IPS-NIHi11 (cell line): ENCODE measurements at regions not wholly inside any gene's neighbourhood (a gene's known extent, or its start where the extent isn't known, plus 50 kb on each side); places are given as distances from the start of the nearest gene placed in this dataset.
"Not testable (repeated sequence)": the region's sequence is repeated elsewhere in the genome, so short reads cannot be mapped to it uniquely, and the experiment has no call there.

Experiments used
- DNase-seq: peaks from one replicate; pipeline ENCODE4 v3.0.0; 2012; ENCODE audit warnings: mixed read lengths, low spot score

DNA sequence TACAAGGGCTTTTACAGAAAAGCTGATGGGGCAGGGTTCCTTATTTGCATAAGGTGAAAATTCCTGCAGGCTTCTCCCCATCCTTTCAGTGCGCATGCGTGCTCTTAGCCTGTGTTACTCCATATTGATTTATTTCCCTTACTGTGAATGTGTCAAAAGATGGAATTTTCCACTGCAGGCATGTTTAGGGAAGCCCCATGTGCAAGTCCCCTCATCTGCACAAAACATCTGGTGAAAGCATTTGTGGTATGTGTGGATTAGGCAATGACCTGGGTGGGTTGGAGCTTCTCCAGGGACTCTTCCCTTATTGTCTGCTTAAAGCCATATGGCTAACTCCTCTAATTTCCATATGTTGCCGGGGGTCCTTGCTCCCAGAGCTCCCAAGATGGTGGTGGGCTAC lies 912.7 kb upstream of the LRFN5 start:
- no peak for DNase-seq

DNA sequence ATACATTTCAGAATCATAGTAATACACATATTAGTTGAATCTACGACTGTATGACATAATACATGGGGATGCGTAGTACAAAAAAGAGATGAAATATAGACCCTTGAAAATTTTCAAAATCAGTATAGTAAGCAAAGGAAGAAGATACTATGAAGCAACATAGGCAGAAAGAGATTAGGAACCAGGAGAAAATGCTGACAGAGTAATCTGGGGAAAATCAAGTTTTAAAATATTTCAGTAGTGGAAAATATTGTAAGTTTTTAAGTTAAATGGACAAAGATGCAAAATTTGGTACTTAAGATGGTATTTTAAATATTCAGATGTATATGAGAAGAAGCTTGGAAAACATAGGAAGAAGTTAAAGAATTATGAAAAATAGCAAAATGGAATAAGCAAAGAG lies 915.6 kb upstream of the LRFN5 start:
- no peak for DNase-seq

DNA sequence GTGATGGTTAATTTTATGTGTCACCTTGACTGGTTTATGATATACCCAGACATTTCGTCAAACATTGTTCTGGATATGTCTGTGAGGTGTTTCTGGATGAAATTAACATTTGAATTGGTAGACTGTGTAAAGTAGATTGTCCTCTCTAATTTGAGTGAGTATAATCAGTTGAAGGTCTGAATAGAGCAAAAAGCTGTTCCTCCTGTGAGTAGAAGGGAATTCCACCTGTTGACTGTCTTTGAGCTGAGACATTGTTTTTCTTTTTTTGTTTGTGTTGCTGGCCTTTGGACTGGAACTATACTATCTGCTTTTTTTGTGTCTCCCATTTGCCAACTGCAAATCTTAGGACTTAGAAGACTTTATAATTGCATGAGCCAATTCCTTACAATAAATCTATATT lies 920.9 kb upstream of the LRFN5 start:
- DNase-seq = no peak

DNA sequence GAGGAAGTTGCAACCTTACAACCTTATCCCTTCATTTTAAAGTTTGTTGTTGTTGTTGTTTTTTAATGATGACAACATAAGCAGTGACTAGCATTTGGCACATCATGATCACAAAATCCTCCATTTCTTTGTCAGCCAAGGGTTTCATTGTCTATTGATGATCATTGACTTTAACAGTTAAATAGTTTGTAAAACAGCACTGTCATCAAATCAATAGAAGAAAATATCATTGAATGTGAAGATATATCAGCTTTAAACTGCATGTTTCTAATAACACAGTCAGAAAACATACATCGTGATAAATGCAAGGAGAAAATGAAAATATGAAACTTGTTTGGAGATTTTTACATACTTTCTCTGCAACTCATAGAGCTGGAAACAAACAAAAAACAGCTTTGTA lies 922.3 kb upstream of the LRFN5 start:
- no peak for DNase-seq

DNA sequence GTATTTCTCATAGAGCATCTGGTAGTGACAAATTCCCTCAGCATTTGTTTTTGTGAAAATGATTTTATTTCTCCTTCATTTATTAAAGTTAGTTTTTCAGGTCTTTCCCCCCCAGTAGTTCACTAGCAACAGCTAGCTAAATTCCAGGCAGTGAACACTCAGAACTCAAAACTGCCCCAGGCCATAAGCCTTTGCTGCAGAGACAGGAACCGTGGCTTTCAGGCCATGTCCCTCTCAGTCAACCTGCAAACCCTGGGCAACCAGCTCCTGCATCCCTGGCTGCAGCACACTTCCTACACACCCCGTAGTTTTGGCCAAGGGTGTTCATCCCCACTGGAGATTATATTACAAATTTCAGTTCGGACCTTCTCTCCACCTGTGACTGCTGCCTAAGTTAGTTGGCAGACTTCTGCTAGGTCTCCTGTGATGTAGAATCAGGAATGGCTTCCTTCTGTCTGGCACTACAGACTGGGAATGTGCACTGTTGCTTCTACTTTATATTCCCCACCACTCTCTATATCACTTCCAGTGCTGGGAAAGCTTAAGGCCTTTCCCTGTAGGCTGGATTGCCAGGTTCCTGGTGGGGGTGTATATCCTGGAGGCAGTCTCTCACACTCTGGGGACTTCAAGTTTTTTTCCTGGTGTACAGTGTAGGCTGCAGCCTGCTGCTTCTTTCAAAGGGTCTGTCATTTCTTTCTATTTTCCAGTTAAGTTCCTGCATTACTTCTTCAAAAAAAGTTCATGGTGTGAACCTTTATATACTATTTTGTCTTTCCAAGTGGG lies 924.4 kb upstream of the LRFN5 start:
- DNase-seq = no peak

DNA sequence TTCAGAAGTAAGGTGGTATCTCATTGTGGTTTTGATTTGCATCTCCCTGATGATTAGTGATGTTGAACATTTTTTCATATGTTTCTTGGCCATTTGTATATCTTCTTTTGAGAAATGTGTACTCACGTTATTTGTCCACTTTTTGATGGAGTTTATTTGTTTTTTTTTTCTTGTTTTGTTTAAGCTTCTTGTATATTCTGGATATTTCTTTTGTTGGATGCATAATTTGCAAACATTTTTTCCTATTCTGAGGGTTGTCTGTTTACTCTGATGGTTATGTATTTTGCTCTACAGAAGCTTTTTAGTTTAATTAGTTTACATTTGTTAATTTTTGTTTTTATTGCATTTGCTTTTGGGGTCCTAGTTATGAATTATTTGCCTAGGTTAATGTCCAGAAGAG lies 927.4 kb upstream of the LRFN5 start:
- DNase-seq = no peak

DNA sequence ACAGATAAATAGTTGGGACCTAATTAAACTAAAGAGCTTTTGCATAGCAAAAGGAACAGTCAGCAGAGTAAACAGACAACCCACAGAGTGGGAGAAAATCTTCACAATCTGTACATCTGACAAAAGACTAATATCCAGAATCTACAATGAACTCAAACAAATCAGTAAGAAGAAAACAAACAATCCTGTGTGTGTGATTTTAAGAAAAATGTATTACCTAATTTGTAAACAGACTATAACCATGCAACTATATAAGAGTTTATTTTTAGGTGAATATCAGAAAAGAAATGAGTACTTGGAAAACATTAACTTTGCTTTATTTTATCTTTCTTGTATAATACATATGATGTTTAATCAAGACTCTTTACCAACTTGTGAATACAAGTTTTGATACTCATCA lies 929.5 kb upstream of the LRFN5 start:
- not testable (repeated sequence) for DNase-seq

DNA sequence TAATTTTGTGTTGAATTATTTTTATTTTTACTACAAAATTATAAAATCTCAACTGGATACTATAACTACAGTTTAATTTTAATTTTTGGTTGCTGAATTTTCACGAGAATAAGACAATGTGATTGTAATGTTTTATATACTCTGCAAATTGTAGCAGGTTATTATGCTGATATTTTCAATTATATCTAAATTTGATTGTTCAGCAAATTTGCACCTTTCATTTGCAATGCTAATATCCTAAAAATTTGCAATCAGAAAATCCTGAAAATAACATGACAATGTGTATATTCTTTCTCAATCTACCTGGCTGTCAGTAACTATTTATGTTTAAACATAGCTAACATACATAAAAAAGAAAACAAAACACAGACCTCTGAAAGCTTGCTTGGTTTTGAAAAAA lies 932.2 kb upstream of the LRFN5 start:
- DNase-seq = no peak

DNA sequence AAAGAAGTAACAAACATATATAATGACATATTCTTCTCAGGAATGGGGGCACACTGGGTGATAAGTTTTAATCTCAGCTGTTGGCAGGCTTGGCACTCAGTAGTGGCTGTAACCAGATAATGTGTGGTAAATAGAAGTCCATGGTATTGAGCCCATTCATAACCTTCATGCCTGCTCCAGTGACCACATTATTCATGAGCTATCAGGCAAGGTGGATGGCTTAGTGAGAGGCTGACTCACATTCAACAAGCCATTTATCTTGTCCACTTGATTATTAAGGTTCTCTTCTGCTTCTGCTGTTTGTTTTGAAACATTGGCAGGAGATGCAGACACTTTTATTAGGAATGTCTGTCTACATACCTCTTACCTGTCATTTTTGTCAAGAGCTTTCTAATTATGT lies 950.4 kb upstream of the LRFN5 start:
- no peak for DNase-seq

DNA sequence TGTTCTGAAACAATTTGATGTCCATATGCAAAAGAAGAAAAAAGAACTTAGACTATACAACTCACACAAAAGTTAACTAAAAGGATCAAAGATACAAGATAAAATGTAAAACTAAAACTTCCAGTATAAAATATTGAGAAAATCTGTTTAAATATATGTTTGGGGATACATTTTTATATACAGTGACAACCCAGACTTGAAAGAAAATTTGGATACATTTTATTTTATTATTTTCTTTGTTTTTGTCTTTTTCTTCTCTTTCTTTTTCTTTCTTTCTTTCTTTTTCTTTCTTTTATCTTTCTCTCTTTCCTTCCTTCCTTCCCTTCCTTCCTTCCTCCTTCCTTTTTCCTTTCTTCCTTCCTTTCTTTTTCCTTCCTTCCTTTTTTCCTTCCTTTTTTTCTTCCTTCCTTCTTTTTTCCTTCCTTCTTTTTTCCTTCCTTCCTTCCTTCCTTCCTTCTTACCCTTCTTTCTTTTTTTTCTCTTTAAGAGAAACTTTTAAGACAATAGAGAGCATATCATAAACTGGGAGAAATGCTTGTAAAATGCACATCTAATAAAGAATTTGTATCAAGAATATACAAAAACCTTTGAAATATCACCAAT lies 954.5 kb upstream of the LRFN5 start:
- DNase-seq = no peak

DNA sequence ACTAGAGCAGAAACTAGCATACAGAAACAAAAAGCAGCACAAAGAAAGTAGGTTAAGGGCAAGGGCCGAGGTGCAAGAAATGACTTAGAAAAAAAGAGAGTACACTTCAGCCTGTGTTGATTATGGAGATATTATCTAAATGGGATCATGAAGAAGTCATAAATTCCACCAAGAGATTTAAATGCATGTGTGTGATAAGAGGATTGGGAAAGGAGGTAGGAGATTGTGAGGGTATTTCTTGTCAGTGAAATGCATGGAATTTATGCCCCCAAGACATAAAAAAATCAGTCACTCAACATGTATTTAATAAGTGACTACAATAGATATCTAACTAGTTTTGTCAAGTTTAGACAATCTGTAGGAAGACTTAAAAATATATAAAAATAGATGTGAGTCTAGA lies 976.2 kb upstream of the LRFN5 start:
- DNase-seq = no peak

DNA sequence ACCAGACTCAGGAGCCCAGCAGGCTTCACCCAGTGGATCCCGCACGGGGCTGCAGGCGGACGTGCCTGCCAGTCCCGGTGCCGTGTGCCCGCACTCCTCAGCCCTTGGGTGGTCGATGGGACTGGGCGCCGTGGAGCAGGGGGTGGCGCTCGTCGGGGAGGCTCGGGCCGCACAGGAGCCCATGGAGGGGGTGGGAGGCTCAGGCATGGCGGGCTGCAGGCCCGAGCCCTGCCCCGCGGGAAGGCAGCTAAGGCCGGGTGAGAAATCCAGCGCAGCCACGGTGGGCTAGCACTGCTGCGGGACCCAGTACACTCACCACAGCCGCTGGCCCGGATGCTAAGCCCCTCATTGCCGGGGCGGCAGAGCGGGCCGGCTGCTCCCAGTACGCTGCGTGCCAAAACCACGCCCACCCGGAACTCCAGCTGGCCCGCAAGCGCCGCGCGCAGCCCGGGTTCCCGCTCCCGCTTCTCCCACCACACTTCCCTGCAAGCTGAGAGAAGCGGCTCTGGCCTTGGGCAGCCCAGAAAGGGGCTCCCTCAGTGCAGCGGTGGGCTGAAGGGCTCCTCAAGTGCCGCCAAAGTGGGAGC lies 977.0 kb upstream of the LRFN5 start:
- DNase-seq = peak; percentile 54

DNA sequence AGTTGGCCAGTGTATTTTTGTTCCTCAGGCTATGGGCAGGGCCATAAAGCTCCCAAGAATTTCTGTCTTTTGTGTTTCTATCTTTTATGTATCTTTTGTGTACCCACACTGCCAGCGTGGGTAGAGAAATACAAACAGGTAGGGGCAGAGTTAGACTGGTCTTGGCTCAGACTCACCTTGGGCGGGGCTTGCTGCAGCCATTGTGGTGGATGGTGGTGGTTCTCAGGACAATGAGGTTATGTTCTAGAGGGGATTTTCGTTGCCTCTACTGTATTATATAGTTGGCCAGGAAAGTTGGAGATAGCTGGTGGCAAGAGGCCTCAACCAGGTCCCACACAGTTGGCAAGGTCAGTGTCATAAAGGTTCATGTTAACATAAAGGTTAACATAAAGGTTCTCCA lies 977.5 kb upstream of the LRFN5 start:
- DNase-seq = no peak

DNA sequence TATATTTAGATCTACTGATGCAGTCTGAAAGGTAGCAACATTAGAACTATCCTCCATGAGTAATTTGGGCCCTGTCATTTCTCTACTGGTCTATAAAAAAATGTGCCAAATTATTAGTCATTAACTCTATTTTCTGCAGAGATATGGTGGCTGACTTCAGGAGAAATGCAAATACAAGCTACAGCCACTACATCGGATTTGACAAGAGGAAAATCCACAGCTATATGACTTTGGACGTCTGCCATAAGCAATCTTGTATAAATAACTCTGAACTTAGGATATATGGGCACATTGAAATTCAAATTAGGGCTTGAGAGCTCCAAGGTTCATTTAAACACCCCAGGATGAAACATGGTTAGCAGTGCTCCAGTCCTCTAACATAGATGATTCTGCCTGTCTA lies 983.0 kb upstream of the LRFN5 start:
- DNase-seq = no peak

DNA sequence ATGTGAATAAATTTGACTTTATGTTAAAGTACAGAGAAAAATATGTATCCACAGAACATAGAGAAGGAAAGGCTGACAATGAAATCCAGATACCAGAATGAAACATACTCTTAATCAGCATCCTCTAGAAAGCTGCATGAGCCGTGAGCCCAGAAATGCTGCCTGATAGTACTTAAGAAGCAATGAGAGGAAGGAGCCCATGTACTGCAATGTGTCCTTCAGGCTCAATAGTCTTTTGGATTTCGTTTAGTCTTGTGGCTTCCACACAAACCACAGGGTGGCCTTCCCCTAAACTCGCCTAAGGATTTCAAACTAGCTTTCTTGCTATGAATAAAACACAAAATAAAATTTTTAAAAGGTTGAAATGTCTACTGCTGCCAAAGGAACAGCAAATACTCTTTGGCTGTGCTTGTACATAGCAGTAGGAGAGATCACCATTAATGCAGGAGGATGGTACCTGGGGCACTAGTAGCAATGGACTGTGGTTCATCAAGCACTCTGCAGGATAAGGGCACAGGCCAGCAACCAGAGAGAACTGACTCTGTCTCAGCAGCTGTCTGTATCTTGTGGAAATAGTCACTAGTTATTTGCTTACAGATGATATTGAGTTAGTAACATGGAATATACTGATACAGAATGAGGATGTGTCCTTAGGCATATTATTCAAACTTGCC lies 988.3 kb upstream of the LRFN5 start:
- DNase-seq = peak; percentile 6

DNA sequence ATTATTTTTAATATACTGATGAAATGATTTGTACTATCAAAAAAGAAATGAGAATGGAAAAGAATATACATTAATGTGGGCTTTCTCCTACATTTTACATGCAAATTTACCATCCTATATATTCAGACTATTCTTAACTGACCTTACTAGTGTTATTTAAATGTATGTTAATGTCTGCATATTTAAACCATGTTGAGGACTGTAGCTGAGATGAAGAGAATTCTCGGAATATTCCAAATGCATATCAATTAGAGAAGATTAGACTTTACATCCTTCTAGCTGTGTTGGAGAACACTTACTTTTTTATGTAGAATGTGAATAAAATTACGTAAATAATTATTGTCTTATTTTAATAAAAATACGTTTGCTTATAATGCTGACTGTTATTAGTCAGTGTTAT lies 990.1 kb upstream of the LRFN5 start:
- DNase-seq = no peak

DNA sequence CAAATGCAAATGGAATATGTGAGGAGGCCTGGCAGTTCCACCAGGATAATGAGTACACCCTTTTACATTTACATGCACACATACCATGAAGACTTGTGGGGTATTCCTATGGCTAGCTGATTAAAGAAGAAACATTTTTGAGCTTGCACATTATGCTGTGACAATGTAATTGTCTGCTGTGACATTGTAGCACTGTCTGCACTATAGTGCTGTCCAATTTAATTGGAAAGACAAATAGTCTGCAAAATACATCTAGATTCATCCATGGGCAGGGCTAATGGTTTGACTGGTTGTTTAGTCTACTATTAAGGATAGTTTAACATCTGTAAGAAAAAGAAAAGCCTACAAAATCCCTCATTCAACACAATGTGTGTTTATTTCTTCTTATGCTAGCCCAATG lies 1005.6 kb upstream of the LRFN5 start:
- no peak for DNase-seq

DNA sequence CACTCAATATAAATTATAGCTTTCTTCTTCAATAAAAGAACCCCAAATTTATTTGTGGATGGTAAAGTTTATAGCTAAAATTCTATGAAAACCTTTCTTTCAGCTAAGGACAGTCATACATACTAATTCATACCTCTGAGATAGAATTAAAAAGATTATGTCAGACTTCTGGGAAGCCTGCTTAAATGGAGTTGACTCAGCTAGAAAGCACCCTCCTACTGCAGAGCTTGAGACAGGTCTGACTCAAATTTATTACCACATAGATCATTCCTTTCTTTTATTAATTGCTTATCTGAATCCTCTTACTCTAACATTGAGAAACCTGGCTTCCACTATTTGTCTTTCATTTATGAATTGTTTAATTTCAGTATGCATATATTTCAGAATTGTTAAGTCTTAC lies 1007.0 kb upstream of the LRFN5 start:
- DNase-seq = no peak

DNA sequence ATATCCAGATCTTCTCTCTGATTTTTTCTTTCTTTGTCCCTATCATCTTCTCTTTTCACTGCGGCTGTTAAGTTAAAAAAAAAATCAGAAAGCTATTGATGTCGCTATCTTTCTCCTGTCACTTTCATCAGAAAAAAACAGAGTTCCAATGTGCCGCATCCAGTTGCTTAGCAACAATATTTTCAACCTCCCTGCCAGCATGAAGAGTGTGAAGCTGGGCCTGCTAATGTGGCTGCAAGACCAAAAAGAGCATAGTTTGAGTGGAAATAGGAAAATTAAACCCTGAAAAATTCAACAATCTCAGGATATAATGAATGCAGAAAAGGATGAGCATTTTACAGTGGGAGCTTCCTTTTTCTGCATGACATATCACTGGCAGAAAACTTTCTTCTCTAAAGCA lies 1025.4 kb upstream of the LRFN5 start:
- DNase-seq = no peak

DNA sequence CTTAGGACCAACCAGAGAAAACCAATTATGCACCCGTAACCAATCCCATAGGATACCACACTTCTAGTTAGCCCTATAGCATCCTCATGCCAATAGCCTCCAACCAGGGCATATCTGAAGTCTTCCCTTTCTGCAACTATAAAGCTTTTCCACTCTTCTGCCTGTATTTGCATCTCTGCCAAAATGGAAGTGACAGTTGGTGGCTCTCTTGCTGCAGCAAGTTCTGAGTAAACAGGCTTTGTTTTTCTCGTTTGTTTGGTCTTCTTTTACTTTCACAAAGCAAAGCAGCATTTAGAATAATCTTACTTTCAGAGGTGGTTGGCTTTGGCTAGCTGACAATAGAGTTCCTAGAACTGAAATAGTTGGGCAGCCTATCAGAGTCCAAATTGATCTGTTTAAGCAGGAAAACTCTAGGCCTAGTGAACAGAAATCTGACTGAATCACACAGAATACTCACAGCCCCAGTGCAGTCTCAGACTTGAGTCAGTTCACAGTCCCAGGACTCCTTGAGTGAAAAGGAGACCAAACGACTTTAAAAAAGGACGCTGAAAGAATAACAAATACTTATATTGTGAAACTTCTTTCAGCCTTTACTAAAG lies 1029.7 kb upstream of the LRFN5 start:
- DNase-seq = no peak

DNA sequence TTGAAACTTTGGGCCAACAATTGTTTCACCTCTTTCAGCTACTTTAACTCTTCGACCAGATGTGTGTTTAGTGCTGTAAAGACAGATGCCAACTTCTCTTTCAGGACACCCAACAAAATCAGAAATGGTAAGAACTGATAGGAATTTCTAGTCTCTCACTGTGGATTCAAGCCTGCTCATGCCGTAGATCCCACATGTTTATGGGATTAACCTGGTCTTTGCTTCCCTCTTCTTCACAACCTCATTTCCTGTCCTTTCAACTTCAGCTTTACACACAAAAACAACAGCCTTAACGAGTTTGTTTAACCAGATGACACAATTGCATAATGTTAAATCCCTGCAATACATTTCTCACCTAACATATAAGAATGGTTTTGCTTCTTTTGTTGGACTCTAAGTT lies 1031.9 kb upstream of the LRFN5 start:
- DNase-seq = no peak

DNA sequence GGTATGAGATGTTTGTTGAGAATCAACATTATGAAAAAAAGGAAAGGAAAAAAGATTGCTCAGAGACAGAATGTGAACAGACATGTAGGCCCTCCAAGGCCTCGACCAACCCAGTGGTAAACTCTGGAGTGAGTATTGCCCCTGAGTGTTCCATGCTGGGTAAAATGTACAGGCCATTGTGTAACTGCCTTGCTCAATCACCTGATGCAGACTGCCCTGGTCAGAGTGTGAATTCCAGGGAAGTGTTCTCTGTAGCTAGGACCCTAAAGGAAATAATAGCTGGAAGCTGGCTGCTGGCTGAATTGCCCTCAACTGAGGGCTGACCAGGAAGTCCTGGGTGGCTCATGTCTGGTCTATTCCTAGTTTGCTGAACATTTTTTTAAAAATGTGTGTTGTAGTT lies 1081.4 kb upstream of the LRFN5 start:
- DNase-seq = peak; percentile 8

DNA sequence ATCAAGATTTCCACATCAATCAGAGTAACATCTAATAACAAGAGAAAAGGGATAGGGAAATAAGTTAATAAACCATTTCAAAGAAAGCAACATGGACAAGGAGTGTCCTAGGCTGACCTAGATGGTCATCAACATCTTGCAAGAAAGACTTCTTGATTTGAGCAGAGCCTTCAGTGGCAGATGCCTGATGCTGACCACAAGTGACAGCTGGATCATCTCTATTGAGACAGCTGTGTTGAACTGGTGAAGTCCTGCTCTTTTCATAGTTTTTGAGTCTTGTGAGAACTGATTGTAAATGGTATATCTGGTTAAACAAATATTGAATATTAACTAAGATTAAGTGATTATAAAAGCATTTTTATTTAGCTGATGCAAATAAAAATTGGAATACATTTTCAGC lies 1083.6 kb upstream of the LRFN5 start:
- no peak for DNase-seq
